ENCODE measurements at regions not wholly inside any gene's neighbourhood (a gene's known extent, or its start where the extent isn't known, plus 50 kb on each side); places are given as distances from the start of the nearest gene placed in this dataset.
A peak's percentile ranks its signal among the peaks of the same experiment; 100 is the strongest.

DNA sequence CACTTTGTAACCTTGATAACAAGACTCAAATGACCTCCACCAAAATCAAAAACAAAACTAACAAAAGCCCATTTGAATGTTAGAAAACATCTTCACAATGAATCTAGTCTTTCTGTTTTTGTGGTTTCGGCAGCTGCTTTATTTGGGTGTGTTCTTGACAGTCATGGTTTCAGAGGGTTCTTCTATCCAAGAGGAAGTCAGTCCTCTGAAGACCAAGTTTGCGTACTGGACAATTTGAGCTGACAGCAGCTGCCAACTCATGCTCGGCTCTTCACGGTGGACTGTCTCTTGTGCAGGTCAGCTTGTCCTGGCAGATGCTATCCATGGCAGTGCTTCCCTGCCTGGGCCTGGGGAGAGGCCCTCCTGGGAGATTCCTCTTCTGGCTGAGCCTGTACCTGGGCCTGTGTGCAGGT, 91.0 kb downstream of the TMEM17 start:
- Mint-ChIP-seq H3K27ac (no peak overlapping the region), H3K9me3 (ENCODE audit: low read depth) (peaks cover 11% of the 10 kb centered on the region), H3K27me3 (no peaks in the 10 kb centered on the region), H3K36me3 (ENCODE audit: insufficient read depth) (peaks cover 1% of the 10 kb centered on the region), H3K4me1 (ENCODE audit: low read depth) (peaks cover 14% of the 10 kb centered on the region), H3K4me3 (ENCODE audit: low read depth) (no peak overlapping the region)
- DNase-seq (ENCODE audit: low spot score, unreplicated experiment): no peak
- TF ChIP-seq CTCF (IDR thresholded peaks at IDR 0.05; ENCODE audit: unreplicated experiment): no peak

- Mint-ChIP-seq H3K9me3 (ENCODE audit: low read depth) (no peaks in the 10 kb centered on the region), H3K27ac (no peak overlapping the region), H3K4me3 (ENCODE audit: low read depth) (no peak overlapping the region), H3K4me1 (ENCODE audit: low read depth) (peaks cover 17% of the 10 kb centered on the region), H3K27me3 (no peaks in the 10 kb centered on the region), H3K36me3 (ENCODE audit: insufficient read depth) (no peaks in the 10 kb centered on the region)
- no peak for DNase-seq (ENCODE audit: low spot score, unreplicated experiment)
- no peak for TF ChIP-seq CTCF (IDR thresholded peaks at IDR 0.05; ENCODE audit: unreplicated experiment)
Observed at GRCh38 chr2:62413116-62413663, 92.8 kb downstream of the TMEM17 start.

- H3K27ac Mint-ChIP-seq: peak overlapping the region; percentile 69
- H3K36me3 Mint-ChIP-seq (ENCODE audit: insufficient read depth): no peaks in the 10 kb centered on the region
- H3K9me3 Mint-ChIP-seq (ENCODE audit: low read depth): no peaks in the 10 kb centered on the region
- H3K4me3 Mint-ChIP-seq (ENCODE audit: low read depth): no peak overlapping the region
- peak; percentile 13 for TF ChIP-seq CTCF (IDR thresholded peaks at IDR 0.05; ENCODE audit: unreplicated experiment)
- peaks cover 17% of the 10 kb centered on the region for H3K4me1 Mint-ChIP-seq (ENCODE audit: low read depth)
- H3K27me3 Mint-ChIP-seq: no peaks in the 10 kb centered on the region
- no peak for DNase-seq (ENCODE audit: low spot score, unreplicated experiment)
Observed at GRCh38 chr2:62412347-62412742, 93.7 kb downstream of the TMEM17 start.

GRCh38 chr2:62410926-62411456, 95.0 kb downstream of the TMEM17 start:
- no peak for TF ChIP-seq CTCF (IDR thresholded peaks at IDR 0.05; ENCODE audit: unreplicated experiment)
- no peaks in the 10 kb centered on the region for H3K27me3 Mint-ChIP-seq
- no peak overlapping the region for H3K4me3 Mint-ChIP-seq (ENCODE audit: low read depth)
- H3K36me3 Mint-ChIP-seq (ENCODE audit: insufficient read depth): no peaks in the 10 kb centered on the region
- H3K27ac Mint-ChIP-seq: no peak overlapping the region
- no peaks in the 10 kb centered on the region for H3K9me3 Mint-ChIP-seq (ENCODE audit: low read depth)
- no peak for DNase-seq (ENCODE audit: low spot score, unreplicated experiment)
- peaks cover 20% of the 10 kb centered on the region for H3K4me1 Mint-ChIP-seq (ENCODE audit: low read depth)

DNA sequence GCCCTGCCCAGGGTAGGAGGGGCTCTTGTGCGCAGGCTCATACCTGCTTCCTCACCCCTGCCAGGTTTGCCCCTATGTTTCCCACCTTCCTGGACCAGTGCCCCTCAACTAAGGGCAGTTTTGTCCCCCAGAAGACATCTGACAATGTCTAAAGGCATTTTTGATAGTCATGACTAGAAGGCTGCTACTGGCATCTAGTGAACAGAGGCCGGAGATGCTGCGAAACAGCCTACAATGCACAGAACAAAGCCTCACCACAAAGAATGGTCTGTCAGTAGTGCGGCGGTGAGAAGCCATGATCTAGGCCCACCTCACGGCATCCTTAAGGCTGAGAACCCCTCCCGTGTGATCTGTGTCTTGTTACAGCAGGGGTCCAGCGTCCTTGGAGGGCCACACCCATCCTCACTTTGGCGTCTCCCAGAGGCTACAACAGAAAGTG, 96.0 kb downstream of the TMEM17 start:
- H3K4me3 Mint-ChIP-seq (ENCODE audit: low read depth): no peak overlapping the region
- H3K4me1 Mint-ChIP-seq (ENCODE audit: low read depth): peaks cover 20% of the 10 kb centered on the region
- H3K27me3 Mint-ChIP-seq: no peaks in the 10 kb centered on the region
- H3K9me3 Mint-ChIP-seq (ENCODE audit: low read depth): no peaks in the 10 kb centered on the region
- no peak for DNase-seq (ENCODE audit: low spot score, unreplicated experiment)
- H3K36me3 Mint-ChIP-seq (ENCODE audit: insufficient read depth): no peaks in the 10 kb centered on the region
- H3K27ac Mint-ChIP-seq: no peak overlapping the region
- TF ChIP-seq CTCF (IDR thresholded peaks at IDR 0.05; ENCODE audit: unreplicated experiment): no peak
